Activated CD8-positive, alpha-beta T cell treated with anti-CD3 and anti-CD28 coated beads, Interleukin-2, amount 10 ng/mL, durations not matched to agents 7 days and 5 days (primary cell): ENCODE measurements at regions not wholly inside any gene's neighbourhood (a gene's known extent, or its start where the extent isn't known, plus 50 kb on each side); places are given as distances from the start of the nearest gene placed in this dataset.

Experiments used
- ATAC-seq: fragments of 150-1000 bp; cut with Tn5 transposase; one replicate; pipeline ENCODE4 v1.10.0; 2021; ENCODE audit warnings: moderate library complexity
- CTCF ChIA-PET: fragments of 350-600 bp; sonication (Branson Sonifier 250); formaldehyde crosslinking; loops from one replicate; lab custom pipeline; 2021; ENCODE audit warnings: antibody characterized with exemption; lab: Charles Lee
- POLR2A ChIA-PET: fragments of 350-600 bp; sonication (Branson Sonifier 250); formaldehyde crosslinking; loops from one replicate; lab custom pipeline; 2021; ENCODE audit warnings: antibody characterized with exemption; lab: Charles Lee
- DNase-seq: peaks from one replicate; pipeline ENCODE4 v3.0.0-alpha.2; 2020
- H3K27ac Mint-ChIP-seq: one replicate; pipeline ENCODE4 v1.8.0; 2021; ENCODE audit warnings: mild to moderate bottlenecking, mixed read lengths
- H3K27me3 Mint-ChIP-seq: one replicate; pipeline ENCODE4 v1.8.0; 2021; ENCODE audit warnings: low read depth, mixed read lengths
- H3K36me3 Mint-ChIP-seq: one replicate; pipeline ENCODE4 v1.8.0; 2021; ENCODE audit warnings: low read depth, mixed read lengths
- H3K4me1 Mint-ChIP-seq: one replicate; pipeline ENCODE4 v1.8.0; 2021; ENCODE audit warnings: low read depth, mixed read lengths
- H3K4me3 Mint-ChIP-seq: one replicate; pipeline ENCODE4 v1.8.0; 2021; ENCODE audit warnings: mild to moderate bottlenecking, mixed read lengths
- H3K9me3 Mint-ChIP-seq: one replicate; pipeline ENCODE4 v1.8.0; 2022; ENCODE audit warnings: mixed read lengths; ENCODE audit not compliant: insufficient read depth

GRCh38 chr12:77407931-77408330 is 342.6 kb upstream of the E2F7 start:
- CTCF ChIA-PET: no interaction called here
- Mint-ChIP-seq H3K36me3 (no peaks in the 10 kb centered on the region), H3K4me1 (no peaks in the 10 kb centered on the region), H3K27ac (no peak overlapping the region), H3K27me3 (no peaks in the 10 kb centered on the region), H3K9me3 (no peaks in the 10 kb centered on the region), H3K4me3 (no peak overlapping the region)
- no peak for ATAC-seq
- POLR2A ChIA-PET: no interaction called here
- no peak for DNase-seq

- no peaks in the 10 kb centered on the region for H3K27me3 Mint-ChIP-seq
- H3K27ac Mint-ChIP-seq: no peak overlapping the region
Measured at GRCh38 chr12:77406219-77406905, 341.0 kb upstream of the E2F7 start.

GRCh38 chr12:77402716-77403115 is 337.3 kb upstream of the E2F7 start:
- ATAC-seq (no peak), DNase-seq (no peak)
- H3K4me1 Mint-ChIP-seq: no peaks in the 10 kb centered on the region
- POLR2A ChIA-PET: no interaction called here
- H3K27me3 Mint-ChIP-seq: no peaks in the 10 kb centered on the region
- peaks cover 4% of the 10 kb centered on the region for H3K9me3 Mint-ChIP-seq
- CTCF ChIA-PET: no interaction called here
- no peak overlapping the region for H3K4me3 Mint-ChIP-seq
- no peaks in the 10 kb centered on the region for H3K36me3 Mint-ChIP-seq
- H3K27ac Mint-ChIP-seq: no peak overlapping the region

More at GRCh38 chr12:77406219-77406905, 341.0 kb upstream of the E2F7 start:
- no peak overlapping the region for H3K4me3 Mint-ChIP-seq
- H3K9me3 Mint-ChIP-seq: no peaks in the 10 kb centered on the region
- ATAC-seq (no peak), DNase-seq (no peak)
- H3K36me3 Mint-ChIP-seq: no peaks in the 10 kb centered on the region
- no peaks in the 10 kb centered on the region for H3K4me1 Mint-ChIP-seq
- ChIA-PET POLR2A (no interaction called here), CTCF (no interaction called here)

GRCh38 chr12:77401770-77402081 is 336.4 kb upstream of the E2F7 start:
- DNase-seq (no peak), ATAC-seq (no peak)
- Mint-ChIP-seq H3K27me3 (no peaks in the 10 kb centered on the region), H3K36me3 (no peaks in the 10 kb centered on the region), H3K4me3 (no peak overlapping the region), H3K4me1 (no peaks in the 10 kb centered on the region), H3K9me3 (peaks cover 4% of the 10 kb centered on the region), H3K27ac (no peak overlapping the region)
- ChIA-PET POLR2A (no interaction called here), CTCF (no interaction called here)

- POLR2A ChIA-PET: no interaction called here
Measured at GRCh38 chr12:77401064-77401769, 335.8 kb upstream of the E2F7 start.

GRCh38 chr12:77392467-77393088 is 327.2 kb upstream of the E2F7 start:
- ChIA-PET CTCF (no interaction called here), POLR2A (no interaction called here)
- Mint-ChIP-seq H3K27me3 (no peaks in the 10 kb centered on the region), H3K36me3 (no peaks in the 10 kb centered on the region), H3K4me1 (no peaks in the 10 kb centered on the region), H3K27ac (no peak overlapping the region), H3K9me3 (no peaks in the 10 kb centered on the region), H3K4me3 (no peak overlapping the region)
- ATAC-seq (no peak), DNase-seq (no peak)

More at GRCh38 chr12:77401064-77401769, 335.8 kb upstream of the E2F7 start:
- no peaks in the 10 kb centered on the region for H3K36me3 Mint-ChIP-seq
- no peak overlapping the region for H3K4me3 Mint-ChIP-seq
- ATAC-seq (no peak), DNase-seq (no peak)
- no peaks in the 10 kb centered on the region for H3K4me1 Mint-ChIP-seq
- H3K27ac Mint-ChIP-seq: no peak overlapping the region
- H3K9me3 Mint-ChIP-seq: peaks cover 4% of the 10 kb centered on the region
- no peaks in the 10 kb centered on the region for H3K27me3 Mint-ChIP-seq
- CTCF ChIA-PET: no interaction called here

GRCh38 chr12:77388445-77389265 is 323.3 kb upstream of the E2F7 start:
- ATAC-seq (no peak), DNase-seq (no peak)
- CTCF ChIA-PET: no interaction called here
- no peaks in the 10 kb centered on the region for H3K27me3 Mint-ChIP-seq
- no peak overlapping the region for H3K27ac Mint-ChIP-seq
- no peaks in the 10 kb centered on the region for H3K9me3 Mint-ChIP-seq
- H3K4me3 Mint-ChIP-seq: no peak overlapping the region
- POLR2A ChIA-PET: no interaction called here
- H3K36me3 Mint-ChIP-seq: no peaks in the 10 kb centered on the region
- H3K4me1 Mint-ChIP-seq: no peaks in the 10 kb centered on the region

GRCh38 chr12:77387671-77388070 is 322.3 kb upstream of the E2F7 start:
- Mint-ChIP-seq H3K36me3 (no peaks in the 10 kb centered on the region), H3K27ac (no peak overlapping the region), H3K9me3 (no peaks in the 10 kb centered on the region), H3K4me3 (no peak overlapping the region), H3K27me3 (no peaks in the 10 kb centered on the region), H3K4me1 (no peaks in the 10 kb centered on the region)
- POLR2A ChIA-PET: no interaction called here
- DNase-seq (no peak), ATAC-seq (no peak)
- CTCF ChIA-PET: no interaction called here

GRCh38 chr12:77387214-77387613 is 321.8 kb upstream of the E2F7 start:
- ChIA-PET POLR2A (no interaction called here), CTCF (no interaction called here)
- Mint-ChIP-seq H3K36me3 (no peaks in the 10 kb centered on the region), H3K27me3 (no peaks in the 10 kb centered on the region), H3K9me3 (no peaks in the 10 kb centered on the region), H3K4me3 (no peak overlapping the region), H3K4me1 (no peaks in the 10 kb centered on the region), H3K27ac (no peak overlapping the region)
- DNase-seq: no peak
- ATAC-seq: no peak

- H3K4me3 Mint-ChIP-seq: no peak overlapping the region
- ChIA-PET CTCF (no interaction called here), POLR2A (no interaction called here)
- no peaks in the 10 kb centered on the region for H3K9me3 Mint-ChIP-seq
- H3K36me3 Mint-ChIP-seq: no peaks in the 10 kb centered on the region
- ATAC-seq (no peak), DNase-seq (no peak)
- H3K4me1 Mint-ChIP-seq: no peaks in the 10 kb centered on the region
- H3K27ac Mint-ChIP-seq: no peak overlapping the region
- H3K27me3 Mint-ChIP-seq: no peaks in the 10 kb centered on the region
Measured at GRCh38 chr12:77384941-77385340, 319.6 kb upstream of the E2F7 start.

- no peak for DNase-seq
- H3K27me3 Mint-ChIP-seq: no peaks in the 10 kb centered on the region
- H3K4me1 Mint-ChIP-seq: no peaks in the 10 kb centered on the region
- ChIA-PET CTCF (no interaction called here), POLR2A (no interaction called here)
- no peak overlapping the region for H3K27ac Mint-ChIP-seq
- no peaks in the 10 kb centered on the region for H3K36me3 Mint-ChIP-seq
- H3K4me3 Mint-ChIP-seq: no peak overlapping the region
- ATAC-seq: no peak
- no peaks in the 10 kb centered on the region for H3K9me3 Mint-ChIP-seq
Measured at GRCh38 chr12:77382096-77382742, 316.9 kb upstream of the E2F7 start.
